GM19438 (cell line): ENCODE measurements at regions not wholly inside any gene's neighbourhood (a gene's known extent, or its start where the extent isn't known, plus 50 kb on each side); places are given as distances from the start of the nearest gene placed in this dataset.
"Not testable (repeated sequence)": the region's sequence is repeated elsewhere in the genome, so short reads cannot be mapped to it uniquely, and the experiment has no call there.

Experiments
- ATAC-seq: cut with Tn5 transposase; IDR thresholded peaks from one replicate; pipeline ENCODE4 v1.9.1; 2021; ENCODE audit warnings: low read depth; ENCODE audit not compliant: unreplicated experiment

GRCh38 chr4:24212642-24213041, 322.8 kb upstream of the PPARGC1A start:
- ATAC-seq: no peak

GRCh38 chr4:24211856-24212255, 322.0 kb upstream of the PPARGC1A start:
- no peak for ATAC-seq

GRCh38 chr4:24210332-24210902, 320.6 kb upstream of the PPARGC1A start:
- ATAC-seq: no peak

- no peak for ATAC-seq
Measured at GRCh38 chr4:24209906-24210305, 320.1 kb upstream of the PPARGC1A start.

GRCh38 chr4:24209131-24209530, 319.3 kb upstream of the PPARGC1A start:
- ATAC-seq: no peak

- no peak for ATAC-seq
Measured at GRCh38 chr4:24208691-24209090, 318.8 kb upstream of the PPARGC1A start.

- not testable (repeated sequence) for ATAC-seq
Measured at GRCh38 chr4:24204708-24205107, 314.9 kb upstream of the PPARGC1A start.

GRCh38 chr4:24203926-24204325, 314.1 kb upstream of the PPARGC1A start:
- ATAC-seq: no peak

GRCh38 chr4:24202579-24202978, 312.7 kb upstream of the PPARGC1A start:
- ATAC-seq: no peak

GRCh38 chr4:24197955-24198354, 308.1 kb upstream of the PPARGC1A start:
- no peak for ATAC-seq

- ATAC-seq: no peak
Measured at GRCh38 chr4:24196785-24197184, 306.9 kb upstream of the PPARGC1A start.

GRCh38 chr4:24195991-24196736, 306.3 kb upstream of the PPARGC1A start:
- ATAC-seq: no peak

- ATAC-seq: no peak
Measured at GRCh38 chr4:24192018-24192641, 302.3 kb upstream of the PPARGC1A start.

GRCh38 chr4:24190761-24191695, 301.2 kb upstream of the PPARGC1A start:
- ATAC-seq: no peak

- no peak for ATAC-seq
Measured at GRCh38 chr4:24188459-24188858, 298.6 kb upstream of the PPARGC1A start.

- ATAC-seq: no peak
Measured at GRCh38 chr4:24186466-24186865, 296.6 kb upstream of the PPARGC1A start.

- no peak for ATAC-seq
Measured at GRCh38 chr4:24181005-24181404, 291.2 kb upstream of the PPARGC1A start.

- ATAC-seq: no peak
Measured at GRCh38 chr4:24180586-24180985, 290.7 kb upstream of the PPARGC1A start.

- ATAC-seq: no peak
Measured at GRCh38 chr4:24179201-24179840, 289.5 kb upstream of the PPARGC1A start.

GRCh38 chr4:24177443-24177842, 287.6 kb upstream of the PPARGC1A start:
- not testable (repeated sequence) for ATAC-seq
